GM18498 (cell line): ENCODE measurements at regions not wholly inside any gene's neighbourhood (a gene's known extent, or its start where the extent isn't known, plus 50 kb on each side); places are given as distances from the start of the nearest gene placed in this dataset.
"Not testable (repeated sequence)": the region's sequence is repeated elsewhere in the genome, so short reads cannot be mapped to it uniquely, and the experiment has no call there.

Experiments used
- ATAC-seq: cut with Tn5 transposase; IDR thresholded peaks from one replicate; pipeline ENCODE4 v1.9.1; 2021; ENCODE audit warnings: mild to moderate bottlenecking, moderate library complexity; ENCODE audit not compliant: unreplicated experiment

DNA sequence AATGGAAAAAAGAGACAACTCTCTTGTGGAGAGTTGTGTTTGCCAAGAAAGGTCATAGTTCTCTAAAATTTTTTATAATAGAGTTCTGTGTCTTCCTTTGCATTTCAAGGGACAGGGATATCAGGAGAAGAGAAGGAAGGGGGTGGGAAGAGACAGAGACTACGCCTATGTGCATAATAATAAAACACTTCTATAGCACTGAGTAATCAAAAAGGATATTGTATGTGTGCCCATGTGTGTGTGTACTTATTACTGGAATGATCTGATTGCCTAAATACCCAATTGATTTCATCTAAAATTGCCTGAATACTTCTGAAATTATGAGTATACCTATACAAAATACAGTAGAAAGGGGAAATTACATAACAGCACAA is 803.7 kb upstream of the ACVR2A start:
- no peak for ATAC-seq

DNA sequence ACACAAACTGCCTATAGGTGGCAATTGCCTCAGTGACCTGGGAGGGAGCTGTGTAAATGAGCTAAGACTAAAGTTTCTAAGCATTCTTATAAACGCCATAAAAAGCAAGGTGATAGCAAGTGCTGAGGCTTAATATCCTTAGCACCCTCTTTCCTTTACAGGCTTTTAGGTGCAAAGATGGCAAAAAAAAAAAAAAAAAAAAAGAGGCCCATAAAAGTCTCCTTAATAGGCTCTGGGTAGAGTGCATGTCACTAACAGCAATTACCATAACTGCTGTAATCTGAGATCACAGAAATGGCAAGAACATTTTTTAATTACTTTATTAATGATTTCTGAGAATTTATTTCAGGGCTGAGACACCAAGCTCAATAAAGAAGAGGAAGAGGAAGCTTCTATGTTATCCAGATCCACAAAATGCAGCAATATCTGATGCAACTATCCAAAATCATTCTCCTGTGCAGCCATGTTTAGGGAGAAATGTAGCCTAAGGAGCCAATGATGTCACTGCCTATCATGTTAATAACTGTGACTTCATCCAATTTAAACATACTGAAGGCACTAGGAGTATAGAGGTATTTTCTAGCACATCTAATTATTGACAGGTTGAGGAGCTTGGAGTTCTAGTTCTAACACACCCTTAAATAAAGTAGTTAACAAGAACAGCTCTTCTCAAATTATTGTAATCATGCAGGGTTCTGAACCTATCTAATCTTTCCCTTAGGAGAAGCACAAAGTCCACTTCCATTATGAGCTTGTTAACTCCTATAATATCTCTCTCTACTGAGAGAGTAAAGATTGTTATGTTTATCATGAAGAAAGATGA is 804.3 kb upstream of the ACVR2A start:
- no peak for ATAC-seq

DNA sequence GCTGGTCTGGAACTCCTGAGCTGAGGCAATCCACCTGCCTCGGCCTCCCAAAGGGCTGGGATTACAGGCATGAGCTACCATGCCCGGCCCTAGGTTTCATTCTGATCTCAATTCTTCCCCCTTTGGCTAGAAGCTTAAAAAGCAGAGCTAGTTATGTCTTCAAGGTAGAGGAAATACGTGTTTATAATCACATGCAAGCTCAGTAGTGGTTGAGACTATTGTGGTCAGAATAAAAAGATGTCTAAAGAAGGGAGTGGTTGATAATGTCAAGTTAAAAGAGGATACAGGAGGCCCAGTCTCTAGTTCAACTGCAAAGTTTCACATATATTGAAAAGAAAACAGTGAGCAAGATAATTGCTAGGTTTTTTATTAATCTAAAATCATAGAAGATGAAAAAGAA is 807.8 kb upstream of the ACVR2A start:
- no peak for ATAC-seq

DNA sequence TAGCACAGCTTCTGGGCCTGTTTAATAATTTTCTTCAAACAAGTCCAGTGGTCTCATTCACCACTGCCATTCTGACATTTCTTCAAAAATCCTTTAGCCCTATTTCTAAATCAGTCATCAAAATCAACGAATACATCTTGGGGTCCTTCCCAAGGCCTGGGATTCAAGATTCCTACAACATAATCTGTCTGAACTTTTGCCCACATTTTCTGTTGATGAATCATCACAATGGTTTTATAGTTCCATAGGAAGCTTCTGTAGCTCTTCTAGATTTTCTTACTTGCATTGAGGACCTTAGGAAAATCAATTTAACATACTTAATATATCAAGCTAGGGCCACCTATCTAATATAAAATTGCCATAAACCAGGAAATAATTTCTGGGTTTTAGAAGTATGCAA is 811.8 kb upstream of the ACVR2A start:
- ATAC-seq, result no peak

DNA sequence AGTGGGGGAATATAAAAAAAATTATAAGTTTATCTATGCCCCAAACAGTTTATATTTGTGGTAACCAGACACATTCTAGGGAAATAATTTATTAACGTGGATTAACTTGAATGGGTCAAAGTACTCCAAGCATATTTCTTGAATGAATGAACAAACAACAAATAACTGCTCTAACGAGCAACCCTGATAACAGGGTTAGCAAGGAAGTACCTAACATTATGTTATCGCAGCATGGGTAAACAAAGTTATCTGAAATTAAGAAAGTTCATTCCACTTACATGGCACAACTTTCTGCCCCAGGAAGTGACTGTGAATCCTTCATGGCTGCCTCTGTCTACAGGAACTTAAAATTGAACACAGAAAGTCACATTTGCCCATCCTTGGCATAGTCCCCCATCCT is 812.9 kb upstream of the ACVR2A start:
- no peak for ATAC-seq

DNA sequence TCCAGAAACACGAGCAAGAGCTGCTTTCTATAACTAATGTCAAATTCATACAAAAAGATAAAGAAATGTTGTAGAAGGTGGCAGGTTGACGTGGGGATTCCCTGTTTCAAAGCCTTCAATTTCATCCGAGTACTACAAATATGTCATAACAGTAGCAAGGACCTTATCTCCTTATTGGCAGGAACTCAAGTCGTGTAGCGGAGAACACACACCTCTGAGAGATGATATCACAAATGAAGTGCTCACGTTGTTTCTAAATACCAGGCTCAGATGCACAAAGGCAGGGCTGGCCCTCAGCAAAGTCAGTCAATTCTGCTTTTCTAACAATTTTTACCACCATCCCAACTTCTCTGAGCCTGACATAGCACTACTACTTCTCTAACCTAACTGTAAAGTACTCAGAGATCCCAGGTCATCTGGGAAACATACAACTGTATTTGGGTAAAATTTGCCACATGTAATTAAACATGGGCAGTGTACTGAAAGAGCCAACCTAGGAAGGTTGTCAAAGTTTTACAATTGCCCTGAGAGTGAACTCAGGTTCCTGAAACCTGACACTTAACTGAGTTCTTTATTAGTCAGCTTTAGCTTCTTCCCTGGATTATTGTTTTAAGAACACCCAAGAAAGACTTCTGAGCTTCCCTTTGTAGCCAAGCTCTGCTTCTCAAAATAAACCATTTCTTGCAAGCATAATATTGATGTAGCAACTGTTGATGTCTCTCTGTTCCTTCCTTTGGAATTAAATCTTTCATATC is 813.7 kb upstream of the ACVR2A start:
- ATAC-seq, result no peak

DNA sequence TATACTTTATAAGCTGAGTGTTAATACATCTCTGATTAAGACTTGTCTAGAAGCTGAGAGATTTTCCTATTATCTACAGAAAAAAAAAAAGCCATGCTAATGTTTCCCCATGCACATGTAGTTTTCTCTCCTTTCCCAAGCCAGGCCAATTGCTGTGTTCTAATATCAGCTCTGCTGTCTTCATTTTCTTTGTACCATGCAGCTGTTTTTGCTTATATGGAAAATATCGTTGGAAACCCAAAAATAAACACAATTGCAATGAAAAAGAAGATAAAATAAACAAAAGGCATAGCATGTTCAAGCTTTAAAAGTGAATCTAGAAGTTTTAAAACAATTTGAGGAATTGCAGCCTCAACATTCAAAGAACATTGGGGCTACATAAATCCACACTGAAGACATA is 817.4 kb upstream of the ACVR2A start:
- ATAC-seq, result no peak

DNA sequence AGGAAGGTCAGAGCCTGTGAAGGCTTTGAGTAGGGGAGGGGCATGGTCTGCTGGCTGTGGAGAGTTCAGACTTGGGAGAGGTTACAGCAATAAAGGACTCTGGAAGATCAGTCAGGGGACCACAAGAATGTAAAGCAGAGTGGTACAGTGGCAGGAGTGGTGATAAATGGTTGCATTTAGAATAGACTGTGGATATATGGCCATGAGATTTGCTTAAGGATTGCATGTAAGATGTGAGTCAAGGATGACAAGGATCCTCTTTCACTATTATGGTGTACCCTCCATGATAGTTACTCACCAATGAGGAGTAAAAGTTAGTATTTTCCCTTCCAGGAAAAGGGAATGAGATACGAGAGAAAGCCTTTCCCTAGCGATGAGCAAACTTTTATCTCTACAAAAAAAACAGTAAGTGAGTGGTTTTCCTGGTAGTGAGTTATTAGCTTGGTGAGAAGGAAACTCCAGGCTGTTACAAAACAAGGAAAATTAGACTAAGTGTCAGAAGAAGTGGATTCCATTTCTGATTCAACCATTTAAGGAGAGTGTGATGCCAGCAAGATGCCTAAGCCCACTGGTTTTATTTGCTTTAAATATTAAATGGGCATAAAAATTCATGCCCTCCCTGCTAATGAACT is 818.0 kb upstream of the ACVR2A start:
- no peak for ATAC-seq

DNA sequence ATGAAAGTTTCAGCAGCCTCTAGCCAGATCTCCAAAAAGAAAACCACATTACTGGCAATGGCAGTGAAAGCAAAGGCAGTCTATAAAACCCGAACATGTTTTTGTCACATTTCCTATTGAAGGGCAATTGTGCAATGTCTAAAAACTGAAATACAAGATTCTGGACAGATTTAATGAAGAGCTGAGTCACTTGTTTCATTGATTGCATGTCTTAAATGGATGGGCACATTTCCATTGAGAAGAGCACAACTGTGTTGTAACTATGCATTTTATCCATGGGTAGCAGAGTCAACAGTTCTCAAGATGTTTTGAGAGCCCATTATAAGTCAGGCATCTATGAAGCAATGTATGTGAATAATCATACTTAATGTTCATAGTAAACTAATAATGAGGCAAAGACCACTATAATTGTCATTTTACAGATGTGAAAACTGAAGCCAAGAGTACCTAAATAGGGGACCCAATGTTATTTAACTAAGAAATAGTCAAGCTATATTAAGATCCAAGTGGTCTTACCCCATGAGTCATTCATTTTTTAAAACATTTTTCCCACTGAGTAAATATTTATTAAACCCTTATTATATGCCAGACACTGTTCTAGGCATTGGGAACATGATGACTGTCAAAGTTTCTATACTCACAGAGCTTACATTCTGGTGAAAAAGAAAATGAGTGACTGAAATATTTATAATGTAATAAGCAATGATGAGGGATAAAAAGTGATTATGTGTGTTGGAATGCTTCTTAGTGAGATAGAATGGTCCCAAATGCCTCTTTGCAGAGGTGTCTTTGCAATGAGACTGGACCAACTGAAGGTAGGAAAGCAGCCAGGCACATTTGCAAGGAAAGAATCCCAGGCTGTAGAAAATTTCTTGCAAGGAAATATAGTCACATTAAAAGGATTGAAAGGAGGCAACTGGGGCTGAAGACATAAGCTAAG is 818.9 kb upstream of the ACVR2A start:
- no peak for ATAC-seq

DNA sequence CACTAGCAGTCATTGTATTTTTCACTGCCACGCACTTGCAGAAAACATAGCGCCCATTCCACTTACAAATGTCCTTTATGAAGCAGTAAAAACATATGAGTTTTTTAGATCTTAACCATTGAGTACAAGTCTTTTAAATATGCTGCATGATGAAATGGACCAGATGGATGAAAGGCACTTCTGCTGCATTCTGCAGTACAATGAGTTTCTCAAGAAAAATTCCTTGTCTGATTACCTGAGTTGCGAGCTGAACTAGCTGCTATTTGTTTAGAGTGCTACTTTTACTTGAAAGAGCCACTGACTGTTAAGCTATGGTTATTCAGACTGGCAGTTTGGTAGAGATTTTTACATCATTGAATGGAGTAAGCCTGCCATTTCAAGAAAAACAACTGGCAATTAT is 825.5 kb upstream of the ACVR2A start:
- no peak for ATAC-seq

DNA sequence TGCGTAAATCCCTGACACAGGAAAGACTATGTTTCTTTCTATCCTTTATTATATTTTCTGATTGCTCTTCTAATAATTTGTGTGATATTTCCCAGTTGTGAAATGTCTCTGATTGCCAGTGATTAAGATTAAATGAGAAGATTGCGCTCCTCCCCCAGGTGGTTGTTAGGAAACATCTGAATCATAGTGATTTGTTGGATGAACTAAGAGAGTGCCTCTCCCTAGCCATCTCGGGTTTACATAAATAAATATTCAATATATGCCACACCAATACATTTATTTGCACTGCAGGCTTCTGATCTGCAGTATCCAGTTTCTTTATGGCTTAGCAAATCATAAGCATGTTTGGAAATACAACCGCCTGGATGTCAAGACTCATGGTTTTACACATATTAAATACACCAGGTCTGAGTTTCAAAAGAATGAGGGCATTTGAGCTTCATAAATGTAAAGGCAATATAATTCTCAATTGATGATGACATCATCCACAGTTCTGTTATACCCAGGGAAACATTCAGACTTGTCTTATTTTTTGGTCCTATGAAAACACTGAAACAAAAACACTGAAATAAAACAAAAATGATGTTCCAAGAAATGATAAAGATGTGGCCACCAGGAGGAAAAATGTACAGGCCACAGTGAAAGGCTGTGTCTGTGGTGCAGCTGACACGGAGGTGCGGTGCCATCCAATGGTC is 826.7 kb upstream of the ACVR2A start:
- ATAC-seq, result no peak

DNA sequence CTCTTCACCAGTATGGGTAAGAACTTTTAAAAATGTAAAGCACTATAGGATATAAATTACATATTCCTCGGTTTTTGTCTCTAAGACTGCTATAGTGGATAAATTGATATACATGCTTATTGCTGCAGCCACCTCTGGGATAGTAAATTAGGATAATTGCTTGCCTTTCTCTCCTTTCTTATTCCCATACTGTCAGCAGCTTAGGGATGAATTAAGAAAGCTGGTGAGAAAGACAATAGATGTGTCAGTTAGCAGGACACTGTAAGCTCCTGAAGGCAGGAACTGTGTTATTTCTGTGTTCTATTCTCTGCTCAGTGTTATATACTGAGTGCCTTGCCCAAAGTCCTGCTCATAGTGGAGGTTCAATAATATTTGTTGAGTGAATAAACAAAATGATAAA is 828.6 kb upstream of the ACVR2A start:
- no peak for ATAC-seq

DNA sequence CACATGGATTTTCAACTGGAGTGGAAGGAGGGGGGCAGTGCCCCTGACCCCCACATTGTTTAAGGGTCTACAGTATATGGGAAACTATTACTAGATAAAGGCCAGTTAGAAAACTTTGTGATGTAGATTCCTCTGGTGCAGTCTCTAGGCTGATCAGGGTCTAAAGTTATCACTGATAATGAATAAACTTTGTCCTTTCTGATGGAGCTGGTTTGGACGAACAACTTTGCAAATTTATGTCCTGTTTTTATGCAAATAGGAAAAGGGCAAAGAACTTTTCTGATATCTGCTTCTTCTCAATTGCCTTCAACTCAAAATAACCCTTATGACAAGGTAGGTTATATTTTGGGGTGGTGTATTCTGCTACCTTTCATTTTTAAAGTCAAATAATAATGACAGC is 829.2 kb upstream of the ACVR2A start:
- no peak for ATAC-seq

DNA sequence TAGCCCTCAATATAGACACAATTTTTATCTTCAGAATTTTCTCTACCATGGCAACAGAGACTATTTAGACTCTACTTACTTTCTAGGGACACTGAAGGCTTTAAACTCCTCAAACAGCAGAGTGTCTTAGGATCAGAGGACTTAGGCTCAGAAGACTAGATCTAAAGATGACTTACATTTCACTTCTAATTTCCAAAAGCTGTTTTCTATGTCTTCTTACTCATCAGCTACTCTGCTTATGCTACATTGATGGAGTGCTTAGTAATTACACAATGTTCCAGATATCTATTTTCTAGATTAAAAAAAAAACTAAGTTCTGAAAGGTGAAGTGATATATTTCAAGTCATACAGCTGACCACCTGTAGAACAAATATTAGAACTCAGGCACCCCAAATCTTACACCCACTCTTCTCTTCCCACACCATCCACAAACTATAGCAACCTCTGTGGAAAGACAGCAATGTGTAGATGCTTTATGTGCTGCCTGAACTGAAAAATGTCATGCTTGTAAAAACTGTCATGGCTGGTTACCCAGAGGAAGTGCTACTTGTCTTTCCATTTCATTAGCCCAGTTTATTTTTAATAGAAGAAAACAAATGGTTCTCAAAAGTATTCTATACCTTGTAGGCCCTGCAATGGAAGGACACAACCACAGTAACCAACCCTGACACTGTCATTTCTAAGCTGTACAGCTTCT is 831.0 kb upstream of the ACVR2A start:
- no peak for ATAC-seq

DNA sequence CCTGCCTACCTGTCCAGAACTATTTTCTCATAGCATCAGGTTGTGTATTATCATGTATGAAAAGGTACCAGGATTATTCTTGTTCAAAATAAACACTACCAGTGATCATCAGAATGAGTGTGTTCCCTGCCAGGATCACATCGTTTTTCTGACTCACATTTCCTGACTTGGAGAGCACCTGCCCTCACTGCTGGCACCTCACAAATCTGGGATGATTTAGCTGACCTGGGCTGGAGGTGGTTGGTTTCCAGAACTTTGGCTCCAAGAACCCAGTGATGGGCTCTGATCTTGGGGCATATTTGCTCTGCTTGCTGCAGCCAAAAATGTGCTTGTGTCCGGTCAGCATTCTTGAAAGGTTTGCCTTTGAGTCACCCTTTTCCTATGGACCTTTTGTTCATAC is 836.3 kb upstream of the ACVR2A start:
- ATAC-seq, result no peak

DNA sequence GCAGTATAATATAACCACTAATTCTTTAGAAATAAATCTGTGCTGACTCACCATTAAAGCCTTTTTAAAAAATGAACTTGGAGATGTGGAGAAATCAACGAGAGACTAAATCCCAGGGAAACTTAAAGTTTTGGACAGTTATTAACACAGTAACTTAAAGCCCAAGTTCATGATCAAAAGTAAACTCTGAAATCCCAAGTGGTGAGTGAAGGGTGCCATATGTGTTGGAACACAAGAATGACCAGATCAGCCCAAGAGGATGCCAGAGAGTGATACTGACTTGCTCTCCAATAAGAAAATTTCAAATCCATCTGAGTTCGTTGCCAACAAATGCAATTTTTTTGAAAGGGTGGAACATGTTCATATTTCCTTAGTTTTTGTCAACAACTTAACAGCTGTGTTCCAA is 838.1 kb upstream of the ACVR2A start:
- ATAC-seq, result no peak

DNA sequence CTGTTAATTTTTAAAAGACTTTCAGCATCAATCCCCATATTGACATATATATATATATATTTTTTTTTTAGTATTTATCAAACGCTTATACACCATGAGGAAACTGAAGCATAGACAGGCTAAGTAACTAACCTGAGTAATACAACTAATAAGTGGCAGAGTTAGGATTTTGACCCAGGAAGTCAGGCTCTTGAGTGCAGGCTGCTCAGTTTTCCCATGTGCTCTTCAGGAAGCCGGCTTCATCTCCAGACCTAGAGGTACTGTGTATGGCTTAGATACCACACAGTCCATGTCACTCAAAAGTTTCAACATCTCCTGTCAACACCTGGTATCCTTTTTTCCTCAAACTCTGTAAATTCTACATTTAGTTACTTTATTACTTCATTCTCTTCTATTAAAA is 841.7 kb upstream of the ACVR2A start:
- ATAC-seq, result no peak

DNA sequence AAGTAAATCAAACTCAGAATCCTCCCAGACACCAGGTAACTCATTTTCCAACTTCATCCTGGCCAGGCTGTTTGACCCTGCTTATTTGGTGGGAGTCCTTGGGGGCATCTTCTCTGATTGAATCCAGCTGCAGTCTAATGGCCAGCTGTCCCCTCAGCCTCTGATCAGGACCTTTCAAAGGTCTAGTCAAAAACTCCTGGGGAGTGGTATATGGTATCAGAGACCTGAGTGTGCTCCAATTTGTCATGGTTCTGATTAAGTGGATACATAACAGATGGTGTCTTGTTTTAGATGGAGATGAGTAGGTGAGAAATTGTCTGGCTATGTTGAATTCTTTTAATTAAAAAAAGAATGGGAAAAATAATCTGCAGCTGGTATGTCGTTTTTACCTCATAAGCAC is 842.6 kb upstream of the ACVR2A start:
- no peak for ATAC-seq

DNA sequence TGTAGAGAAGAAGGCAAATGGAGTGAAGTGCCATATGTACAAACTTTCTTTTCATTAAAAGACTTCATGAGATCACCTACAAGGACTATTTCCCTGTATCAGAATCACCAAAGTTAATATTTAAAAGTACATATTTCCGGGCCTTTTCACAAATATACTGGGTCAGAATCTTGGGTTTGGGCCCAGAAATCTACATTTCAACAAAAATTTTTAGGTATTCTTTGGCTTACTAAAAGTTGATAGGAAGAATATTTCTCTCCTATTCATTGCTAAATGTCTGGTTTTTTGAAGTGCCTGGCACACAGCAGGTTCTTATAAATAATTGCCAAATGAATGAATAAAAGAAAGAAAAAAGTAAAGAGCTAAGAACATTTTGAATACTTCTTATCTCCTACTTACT is 843.8 kb upstream of the ACVR2A start:
- no peak for ATAC-seq

DNA sequence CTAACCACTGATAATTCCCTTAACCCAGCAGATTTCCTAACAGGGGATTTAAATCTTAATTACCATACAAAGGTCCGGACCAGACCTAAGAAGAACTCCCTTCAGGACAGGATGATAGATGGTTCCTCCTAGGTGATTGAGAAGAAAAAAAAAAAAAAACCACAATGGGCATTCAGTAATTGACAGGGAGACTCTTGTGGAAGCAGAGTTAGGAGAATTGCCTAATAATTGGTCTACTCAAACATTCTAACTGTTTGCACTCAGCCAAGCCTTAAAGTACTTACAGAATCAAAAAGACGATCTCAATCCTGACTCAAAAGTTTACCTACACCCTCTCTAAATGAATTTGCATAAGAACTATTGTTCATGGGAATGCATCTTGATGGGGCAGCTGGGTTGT is 844.7 kb upstream of the ACVR2A start:
- ATAC-seq, result not testable (repeated sequence)
